CD4-positive, CD25-positive, alpha-beta regulatory T cell (primary cell): ENCODE measurements at regions not wholly inside any gene's neighbourhood (a gene's known extent, or its start where the extent isn't known, plus 50 kb on each side); places are given as distances from the start of the nearest gene placed in this dataset.

Experiments used
- ATAC-seq, 2 donors: fragments of 150-1000 bp; cut with Tn5 transposase; one replicate each; pipeline ENCODE4 v1.10.0; 2021; ENCODE audit warnings: low read depth in 2 of 2, moderate number of reproducible peaks in 2 of 2, moderate library complexity in 1 of 2
- DNase-seq, 3 donors: peaks; one replicate each; pipeline versions ENCODE4 v3.0.0 to v3.0.0-alpha.2; 2012 to 2022; ENCODE audit warnings: mixed read lengths in 1 of 3
- H3K27ac ChIP-seq: one replicate; pipeline ENCODE4 v1.7.0; 2013; ENCODE audit warnings: mild to moderate bottlenecking, low read length; ENCODE audit not compliant: insufficient read depth, poor library complexity, severe bottlenecking
- H3K27me3 ChIP-seq: one replicate; pipeline ENCODE4 v1.7.0; 2013; ENCODE audit warnings: low read length; ENCODE audit not compliant: control insufficient read depth, insufficient read depth
- H3K36me3 ChIP-seq: one replicate; pipeline ENCODE4 v1.7.0; 2013; ENCODE audit warnings: mild to moderate bottlenecking, low read length, moderate library complexity; ENCODE audit not compliant: control insufficient read depth, insufficient read depth
- H3K4me1 ChIP-seq: 2 replicates; pipeline ENCODE4 v1.7.0; 2013; ENCODE audit warnings: mild to moderate bottlenecking, low read length; ENCODE audit not compliant: insufficient read depth, control insufficient read depth, poor library complexity, severe bottlenecking
- H3K4me3 ChIP-seq: one replicate; pipeline ENCODE4 v1.7.0; 2013; ENCODE audit warnings: low read depth, mild to moderate bottlenecking, low read length, moderate library complexity
- H3K9me3 ChIP-seq, 2 experiments: 1 replicate in 1 of 2; 2 replicates in 1 of 2; pipeline ENCODE4 v1.7.0; 2013; ENCODE audit warnings: low read length in 2 of 2, mild to moderate bottlenecking in 1 of 2, moderate library complexity in 1 of 2; ENCODE audit not compliant: control insufficient read depth in 2 of 2
- H3K27ac Mint-ChIP-seq, 3 donors: one replicate each; pipeline ENCODE4 v1.8.0; 2020 to 2022; ENCODE audit warnings: mild to moderate bottlenecking in 3 of 3, mixed read lengths in 3 of 3, moderate library complexity in 2 of 3
- H3K27me3 Mint-ChIP-seq: one replicate; pipeline ENCODE4 v1.8.0; 2022; ENCODE audit warnings: mild to moderate bottlenecking, mixed read lengths
- H3K36me3 Mint-ChIP-seq: one replicate; pipeline ENCODE4 v1.8.0; 2020; ENCODE audit warnings: mixed read lengths
- H3K4me1 Mint-ChIP-seq, 4 donors: one replicate each; pipeline ENCODE4 v1.8.0; 2020 to 2022; ENCODE audit warnings: mixed read lengths in 4 of 4, mild to moderate bottlenecking in 1 of 4
- H3K4me3 Mint-ChIP-seq, 4 donors: one replicate each; pipeline ENCODE4 v1.8.0; 2020 to 2022; ENCODE audit warnings: mild to moderate bottlenecking in 4 of 4, mixed read lengths in 4 of 4, moderate library complexity in 3 of 4
- H3K9me3 Mint-ChIP-seq, 7 donors: one replicate each; pipeline ENCODE4 v1.8.0; 2020 to 2022; ENCODE audit warnings: mixed read lengths in 7 of 7, mild to moderate bottlenecking in 3 of 7, moderate library complexity in 2 of 7

DNA sequence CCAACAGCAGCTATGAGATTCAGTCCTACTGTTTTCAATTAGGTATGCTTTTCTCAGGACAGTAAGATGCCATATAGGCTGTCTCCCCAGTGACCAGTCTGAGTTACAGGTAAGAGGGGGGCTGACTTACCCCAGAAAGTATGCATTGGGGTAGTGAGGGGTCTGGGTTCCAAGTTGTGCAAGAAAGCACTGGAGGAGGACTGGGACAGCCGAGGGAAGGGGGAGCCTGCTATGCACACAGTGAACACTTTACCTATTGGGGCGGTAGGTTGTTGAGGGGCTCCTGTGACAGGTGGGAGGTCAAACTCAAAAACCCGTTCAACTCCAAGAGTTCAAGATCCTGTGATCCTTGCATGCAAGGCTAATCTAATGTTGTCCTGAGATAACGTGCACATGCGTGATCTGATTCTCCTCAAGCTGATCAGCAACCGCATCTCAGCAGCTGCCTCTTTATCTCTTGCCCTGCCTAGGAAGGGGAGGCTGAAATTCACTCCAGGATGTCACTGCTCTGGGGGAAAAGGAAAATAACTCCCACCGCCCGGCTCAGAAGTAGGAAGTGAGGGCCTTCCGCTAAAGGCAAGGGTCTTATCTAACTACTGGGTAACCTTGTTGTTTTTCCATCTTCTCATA is 108.8 kb upstream of the KIT start:
- no peaks in the 10 kb centered on the region for H3K36me3 ChIP-seq
- no peak for DNase-seq
- H3K4me3 ChIP-seq, result no peak overlapping the region
- Mint-ChIP-seq H3K9me3 (peaks cover 0 to 6% (median 0%) of the 10 kb centered on the region in 7 donors), H3K27ac (no peak overlapping the region), H3K36me3 (no peaks in the 10 kb centered on the region), H3K4me3 (no peak overlapping the region), H3K4me1 (no peaks in the 10 kb centered on the region), H3K27me3 (no peaks in the 10 kb centered on the region)
- no peaks in the 10 kb centered on the region for H3K9me3 ChIP-seq
- no peaks in the 10 kb centered on the region for H3K4me1 ChIP-seq
- H3K27me3 ChIP-seq, result no peaks in the 10 kb centered on the region
- ATAC-seq, result no peak
- H3K27ac ChIP-seq, result no peak overlapping the region

DNA sequence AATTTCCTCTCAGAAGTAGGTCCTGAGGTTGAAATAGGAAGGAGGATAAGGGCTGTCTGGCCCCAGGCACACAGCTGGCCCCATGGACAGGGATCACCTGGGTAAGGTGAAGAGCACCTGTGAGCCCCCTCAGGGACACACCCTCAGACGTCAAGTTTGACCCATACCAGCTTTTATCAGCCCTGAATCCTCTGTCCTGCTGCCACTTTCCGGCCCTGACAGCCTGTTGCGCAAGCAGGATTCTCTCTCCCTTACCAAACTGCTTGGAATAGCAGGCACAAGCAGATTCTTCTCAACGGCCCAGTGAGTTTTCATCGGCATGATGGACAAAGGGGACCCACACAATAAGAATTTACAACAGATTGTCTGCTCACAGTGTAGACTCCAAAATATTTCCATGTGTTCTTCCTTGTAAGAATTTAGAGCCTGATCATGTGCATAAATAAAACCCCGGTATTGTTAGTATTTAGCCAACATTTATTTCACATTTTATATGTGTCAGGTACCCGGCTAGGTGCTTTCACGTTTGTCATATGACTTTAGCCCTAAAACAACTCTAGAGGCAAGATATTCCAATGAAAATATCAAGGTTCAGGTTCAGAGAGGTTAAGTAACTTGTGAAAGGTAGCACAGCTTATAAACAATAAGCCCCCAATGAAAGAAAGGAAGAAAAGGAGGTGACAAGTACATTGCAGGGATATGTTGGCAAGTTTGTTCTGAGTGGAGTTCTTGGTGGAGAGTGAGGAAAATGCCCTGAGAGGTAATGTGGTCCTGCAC is 107.2 kb upstream of the KIT start:
- no peaks in the 10 kb centered on the region for H3K4me1 Mint-ChIP-seq
- Histone ChIP-seq H3K27me3 (no peaks in the 10 kb centered on the region), H3K4me1 (no peaks in the 10 kb centered on the region), H3K9me3 (no peaks in the 10 kb centered on the region), H3K36me3 (no peaks in the 10 kb centered on the region), H3K4me3 (no peak overlapping the region), H3K27ac (no peak overlapping the region)
- H3K4me3 Mint-ChIP-seq, result no peak overlapping the region
- DNase-seq, result no peak
- no peaks in the 10 kb centered on the region for H3K27me3 Mint-ChIP-seq
- peaks cover 0 to 6% (median 0%) of the 10 kb centered on the region in 7 donors for H3K9me3 Mint-ChIP-seq
- H3K27ac Mint-ChIP-seq, result no peak overlapping the region
- no peak for ATAC-seq
- H3K36me3 Mint-ChIP-seq, result no peaks in the 10 kb centered on the region

DNA sequence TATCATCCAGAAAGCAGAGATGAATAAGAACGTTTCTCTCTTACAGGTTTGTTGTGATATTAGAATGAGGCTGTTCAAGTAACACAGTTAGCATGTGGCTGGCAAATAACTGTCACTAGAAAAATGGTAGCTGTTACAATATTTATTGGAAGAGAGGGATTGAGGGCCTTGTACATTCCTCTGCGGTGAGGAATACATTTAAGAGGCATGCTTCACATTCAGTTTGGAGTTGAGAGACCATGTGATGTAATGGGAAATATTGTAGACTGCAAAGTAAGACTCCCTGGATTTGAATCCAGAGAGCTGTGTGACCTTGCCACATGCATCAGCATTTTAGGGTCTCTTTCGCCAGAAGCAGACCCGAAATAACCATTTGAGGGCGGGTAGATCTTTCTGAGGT is 104.8 kb upstream of the KIT start:
- Mint-ChIP-seq H3K4me1 (no peaks in the 10 kb centered on the region), H3K4me3 (no peak overlapping the region), H3K36me3 (no peaks in the 10 kb centered on the region), H3K9me3 (peaks cover 0 to 6% (median 0%) of the 10 kb centered on the region in 7 donors), H3K27ac (no peak overlapping the region), H3K27me3 (no peaks in the 10 kb centered on the region)
- ATAC-seq (no peak), DNase-seq (no peak)
- Histone ChIP-seq H3K27me3 (no peaks in the 10 kb centered on the region), H3K36me3 (no peaks in the 10 kb centered on the region), H3K9me3 (no peaks in the 10 kb centered on the region), H3K4me1 (no peaks in the 10 kb centered on the region), H3K27ac (no peak overlapping the region), H3K4me3 (no peak overlapping the region)

DNA sequence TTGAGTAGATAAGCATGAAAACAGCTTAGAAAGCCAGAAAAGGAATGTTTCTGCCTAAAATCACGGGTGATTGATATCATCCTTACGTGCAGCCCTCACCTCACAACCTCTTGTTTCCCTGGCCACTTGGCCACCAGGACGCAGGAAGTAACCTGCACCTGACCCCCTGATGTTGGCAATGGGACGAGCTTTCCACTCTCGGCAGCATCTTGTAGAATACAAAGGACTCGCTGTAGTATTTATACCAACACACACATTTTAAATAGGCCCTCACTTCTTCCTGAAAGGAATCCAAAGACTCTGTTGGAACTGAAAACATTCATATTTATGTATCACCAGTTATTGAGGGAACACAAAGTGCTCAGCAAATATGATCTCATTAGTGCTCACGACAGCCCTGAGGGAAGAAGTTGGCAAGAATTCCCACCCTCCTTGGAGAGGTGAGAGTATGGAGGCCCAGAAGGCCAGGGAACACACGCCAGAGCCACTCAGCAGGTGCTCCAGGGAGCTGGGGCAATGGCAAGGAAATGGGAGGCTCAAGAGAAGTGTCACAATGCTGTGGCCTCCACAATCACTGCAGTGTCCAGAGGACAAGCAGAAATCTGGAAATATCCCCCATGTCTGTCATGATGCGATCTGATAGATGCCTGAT is 103.3 kb upstream of the KIT start:
- Mint-ChIP-seq H3K27me3 (no peaks in the 10 kb centered on the region), H3K36me3 (no peaks in the 10 kb centered on the region), H3K4me3 (no peak overlapping the region), H3K4me1 (no peaks in the 10 kb centered on the region), H3K9me3 (peaks cover 0 to 4% (median 0%) of the 10 kb centered on the region in 7 donors), H3K27ac (no peak overlapping the region)
- no peak for ATAC-seq
- no peak for DNase-seq
- Histone ChIP-seq H3K27ac (no peak overlapping the region), H3K4me3 (no peak overlapping the region), H3K27me3 (no peaks in the 10 kb centered on the region), H3K36me3 (no peaks in the 10 kb centered on the region), H3K4me1 (no peaks in the 10 kb centered on the region), H3K9me3 (no peaks in the 10 kb centered on the region)

DNA sequence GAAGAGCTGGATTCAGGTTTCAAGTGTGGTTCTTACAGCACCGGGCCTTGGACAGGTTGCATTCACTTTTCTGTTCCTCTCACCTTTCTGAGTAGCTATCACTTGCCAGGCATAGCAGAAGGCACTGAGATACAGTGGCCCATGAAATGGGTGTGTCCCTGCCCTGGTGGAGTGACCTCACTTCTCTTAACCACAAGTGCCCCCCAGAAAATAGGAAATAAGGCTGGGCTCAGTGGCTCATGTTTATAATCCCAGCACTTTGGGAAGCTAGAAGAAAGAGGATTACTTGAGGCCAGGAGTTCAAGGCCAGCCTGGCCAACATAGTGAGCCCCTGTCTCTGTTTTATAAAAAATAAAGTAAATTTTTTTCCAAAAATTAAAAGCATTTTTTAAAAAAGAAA is 101.7 kb upstream of the KIT start:
- Histone ChIP-seq H3K4me3 (no peak overlapping the region), H3K9me3 (no peaks in the 10 kb centered on the region), H3K27me3 (no peaks in the 10 kb centered on the region), H3K4me1 (no peaks in the 10 kb centered on the region), H3K36me3 (no peaks in the 10 kb centered on the region), H3K27ac (no peak overlapping the region)
- DNase-seq (no peak), ATAC-seq (no peak)
- peaks cover 0 to 4% (median 0%) of the 10 kb centered on the region in 7 donors for H3K9me3 Mint-ChIP-seq
- H3K27me3 Mint-ChIP-seq, result no peaks in the 10 kb centered on the region
- H3K36me3 Mint-ChIP-seq, result no peaks in the 10 kb centered on the region
- no peaks in the 10 kb centered on the region for H3K4me1 Mint-ChIP-seq
- H3K27ac Mint-ChIP-seq, result no peak overlapping the region
- no peak overlapping the region for H3K4me3 Mint-ChIP-seq

DNA sequence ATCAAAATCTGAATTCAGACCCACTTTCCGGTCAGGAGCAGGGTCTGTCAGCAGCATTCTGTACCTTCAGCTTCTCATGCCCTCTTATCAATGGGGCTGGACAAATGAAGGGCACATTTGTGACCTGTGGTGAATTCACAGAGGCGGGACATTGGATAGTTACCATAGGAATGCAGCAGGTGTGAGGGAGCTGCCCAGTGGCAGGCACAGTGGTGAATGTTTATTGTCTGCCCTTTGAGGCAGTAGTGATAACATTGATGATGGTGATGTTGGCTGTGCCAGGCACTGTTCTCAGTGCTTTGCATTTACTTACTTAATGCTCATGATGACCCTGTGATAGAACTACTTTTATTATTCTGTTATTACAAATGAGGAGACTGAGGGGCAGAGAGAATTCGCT is 101.2 kb upstream of the KIT start:
- H3K4me3 Mint-ChIP-seq, result no peak overlapping the region
- Histone ChIP-seq H3K4me1 (no peaks in the 10 kb centered on the region), H3K27me3 (no peaks in the 10 kb centered on the region), H3K9me3 (no peaks in the 10 kb centered on the region), H3K27ac (no peak overlapping the region), H3K36me3 (no peaks in the 10 kb centered on the region), H3K4me3 (no peak overlapping the region)
- H3K36me3 Mint-ChIP-seq, result no peaks in the 10 kb centered on the region
- no peak overlapping the region for H3K27ac Mint-ChIP-seq
- no peaks in the 10 kb centered on the region for H3K4me1 Mint-ChIP-seq
- H3K9me3 Mint-ChIP-seq, result peaks cover 0 to 4% (median 0%) of the 10 kb centered on the region in 7 donors
- no peaks in the 10 kb centered on the region for H3K27me3 Mint-ChIP-seq
- no peak for DNase-seq
- ATAC-seq, result no peak

DNA sequence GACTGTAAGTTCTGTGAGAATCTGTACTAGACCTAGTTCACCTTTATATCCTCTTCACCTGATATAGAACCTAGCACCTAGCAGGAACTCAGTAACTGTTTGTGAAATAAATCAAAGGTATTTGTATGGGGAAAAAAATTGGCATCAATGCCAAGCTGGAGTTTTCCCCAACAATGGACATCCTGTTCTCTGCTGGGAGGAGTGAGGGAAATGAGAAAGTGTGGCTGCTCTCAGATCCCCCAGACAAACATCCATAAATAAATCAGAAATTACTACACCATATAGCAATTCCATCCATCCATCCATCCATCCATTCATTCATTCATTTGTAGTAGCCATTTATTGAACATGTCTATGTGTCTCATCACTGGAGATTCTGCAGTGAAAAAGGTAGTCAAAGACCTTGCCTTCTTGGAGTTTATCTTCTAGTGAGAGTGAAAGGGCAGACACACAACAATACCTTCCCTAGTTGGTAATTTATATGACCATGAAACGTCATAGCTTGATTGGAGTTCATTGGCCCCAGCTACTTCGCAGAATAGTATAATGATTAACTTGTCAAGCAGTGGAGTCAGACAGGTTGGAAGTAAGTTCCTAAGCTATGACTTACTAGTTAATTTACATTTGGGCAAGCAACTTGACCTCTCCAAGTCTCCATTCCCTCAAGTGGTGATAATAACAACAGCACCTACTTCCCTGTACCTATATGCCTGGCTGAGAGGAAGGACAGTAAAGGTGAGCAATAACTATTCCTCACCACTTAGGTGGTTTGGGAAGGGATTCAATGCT is 98.7 kb upstream of the KIT start:
- H3K27ac ChIP-seq, result no peak overlapping the region
- DNase-seq (no peak), ATAC-seq (no peak)
- no peaks in the 10 kb centered on the region for H3K9me3 Mint-ChIP-seq
- H3K36me3 Mint-ChIP-seq, result no peaks in the 10 kb centered on the region
- H3K4me3 ChIP-seq, result no peak overlapping the region
- H3K27me3 ChIP-seq, result no peaks in the 10 kb centered on the region
- no peak overlapping the region for H3K27ac Mint-ChIP-seq
- no peak overlapping the region for H3K4me3 Mint-ChIP-seq
- no peaks in the 10 kb centered on the region for H3K27me3 Mint-ChIP-seq
- no peaks in the 10 kb centered on the region for H3K4me1 Mint-ChIP-seq
- H3K36me3 ChIP-seq, result no peaks in the 10 kb centered on the region
- H3K4me1 ChIP-seq, result no peaks in the 10 kb centered on the region
- no peaks in the 10 kb centered on the region for H3K9me3 ChIP-seq
